K562 (cell line): ENCODE measurements at regions not wholly inside any gene's neighbourhood (a gene's known extent, or its start where the extent isn't known, plus 50 kb on each side); places are given as distances from the start of the nearest gene placed in this dataset.

Source experiments
- ATAC-seq: fragments of 200-7000 bp; cut with Tn5 transposase; 3 replicates; pipeline ENCODE4 v1.9.1; 2020; ENCODE audit warnings: moderate library complexity
- BruUV-seq: library from RNA; stranded (reverse); fragments of 400-500 nt; replicated peaks from 2 replicates; lab custom pipeline; 2021; lab: Mats Ljungman, UMichigan
- CTCF ChIA-PET: fragments of 300-600 bp; formaldehyde crosslinking; extraction: SDS; loops from one replicate; lab custom pipeline; 2021; ENCODE audit warnings: low intra/inter-chr PET ratio; lab: Yijun Ruan, JAX
- POLR2A ChIA-PET: fragments of 300-600, 350-650 bp; sonication (Branson Sonifier 250); formaldehyde crosslinking; extraction: SDS; loops from one replicate; lab custom pipeline; 2021; ENCODE audit warnings: antibody characterized with exemption, inconsistent platforms; lab: Yijun Ruan, JAX
- DNase-seq, 4 experiments: peaks; one replicate each; pipeline versions ENCODE4 v3.0.0 to v3.0.0-alpha.2; 2011 to 2018; ENCODE audit warnings: low spot score in 3 of 4, mixed read lengths in 3 of 4; ENCODE audit errors: extremely low read depth in 1 of 4
- FAIRE-seq: peaks from 2 replicates; lab custom pipeline; 2011; peaks lifted over from hg19 to GRCh38; lab: Jason Lieb, UNC
- H2AFZ ChIP-seq: 2 replicates; pipeline ENCODE4 v1.6.0; 2011; ENCODE audit warnings: low read depth, low read length, control low read depth, inconsistent platforms
- H3K27ac ChIP-seq: fragments of 200-600 bp; 3 replicates; pipeline ENCODE4 v1.8.0; 2011; ENCODE audit warnings: low read depth, mild to moderate bottlenecking, control low read depth, inconsistent platforms, low read length, moderate library complexity, mixed read lengths; ENCODE audit errors: extremely low read depth
- H3K27me3 ChIP-seq, 2 experiments: fragments of 300-600 bp in 1 of 2; 2 replicates in 1 of 2; 3 replicates in 1 of 2; pipeline versions ENCODE4 v1.6.0 to v1.8.0; 2011; ENCODE audit warnings: inconsistent platforms in 2 of 2, low read length in 2 of 2, mild to moderate bottlenecking in 1 of 2, mixed read lengths in 1 of 2, moderate library complexity in 1 of 2; ENCODE audit not compliant: control insufficient read depth in 2 of 2, insufficient read depth in 2 of 2
- H3K36me3 ChIP-seq: fragments of 300-600 bp; 3 replicates; pipeline ENCODE4 v1.8.0; 2011; ENCODE audit warnings: mild to moderate bottlenecking, low read length, inconsistent platforms; ENCODE audit not compliant: control insufficient read depth, insufficient read depth
- H3K4me1 ChIP-seq, 2 experiments: fragments of 200-600 bp in 1 of 2; replicated peaks in 1 of 2; 2 replicates in 1 of 2; 3 replicates in 1 of 2; pipeline versions ENCODE4 v1.5.1 to v1.8.0; 2011; ENCODE audit warnings: inconsistent platforms in 2 of 2, low read length in 2 of 2, mild to moderate bottlenecking in 1 of 2, mixed read lengths in 1 of 2, moderate library complexity in 1 of 2; ENCODE audit not compliant: control insufficient read depth in 2 of 2, insufficient read depth in 2 of 2
- H3K4me2 ChIP-seq: 2 replicates; pipeline ENCODE4 v1.6.1; 2011; ENCODE audit warnings: low read length, control low read depth, inconsistent platforms, mixed read lengths; ENCODE audit not compliant: insufficient read depth
- H3K4me3 ChIP-seq: fragments of 200-600 bp; sonication (generic), shearing (Covaris generic); 2 replicates; pipeline ENCODE4 v1.5.1; 2016; ENCODE audit warnings: control low read depth, inconsistent platforms
- H3K79me2 ChIP-seq: fragments of 200-600 bp; 3 replicates; pipeline ENCODE4 v1.8.0; 2011; ENCODE audit warnings: low read length, inconsistent platforms; ENCODE audit not compliant: control insufficient read depth, insufficient read depth
- H3K9ac ChIP-seq, 2 experiments: 2 replicates each; pipeline versions ENCODE4 v1.6.0 to v1.6.1; 2011; ENCODE audit warnings: low read depth in 2 of 2, low read length in 2 of 2, control low read depth in 1 of 2, inconsistent platforms in 1 of 2, mild to moderate bottlenecking in 1 of 2, mixed read lengths in 1 of 2; ENCODE audit not compliant: insufficient read depth in 1 of 2
- H3K9me1 ChIP-seq: one replicate; pipeline ENCODE4 v1.6.0; 2011; ENCODE audit warnings: inconsistent platforms, mild to moderate bottlenecking, low read length, moderate library complexity; ENCODE audit not compliant: control insufficient read depth, insufficient read depth
- H3K9me3 ChIP-seq: replicated peaks from 2 replicates; pipeline ENCODE4 v1.5.1; 2011; ENCODE audit warnings: low read depth, low read length, inconsistent platforms; ENCODE audit not compliant: control insufficient read depth, insufficient read depth
- H4K20me1 ChIP-seq: replicated peaks from 2 replicates; pipeline ENCODE4 v1.6.1; 2011; ENCODE audit warnings: low read length, inconsistent platforms, mixed read lengths; ENCODE audit not compliant: control insufficient read depth, insufficient read depth
- BRD9 ChIP-seq: fragments of 450-650 bp; IDR thresholded peaks from 2 replicates; pipeline ENCODE4 v1.6.1; 2018; ENCODE audit warnings: low read depth; ENCODE audit not compliant: partially characterized antibody
- CHD4 ChIP-seq: fragments of 200-600 bp; sonication (generic); IDR thresholded peaks from 3 replicates; pipeline ENCODE4 v1.6.1; 2012; ENCODE audit warnings: low read depth, mild to moderate bottlenecking, mixed read lengths, low read length, inconsistent platforms; ENCODE audit not compliant: insufficient read depth, insufficient replicate concordance, poor library complexity, severe bottlenecking
- E2F1 ChIP-seq: sonication (generic); formaldehyde crosslinking; IDR thresholded peaks from 2 replicates; pipeline ENCODE4 v1.8.1; 2023; ENCODE audit warnings: mild to moderate bottlenecking, missing genetic modification reagents, moderate library complexity
- ELF4 ChIP-seq: fragments of 450-650 bp; formaldehyde crosslinking; IDR thresholded peaks from 2 replicates; pipeline ENCODE4 v1.4.0; 2022; ENCODE audit warnings: missing genetic modification characterization
- ETV6 ChIP-seq, 3 experiments: fragments of 150-350 bp in 1 of 3; sonication (generic) in 1 of 3; formaldehyde crosslinking in 1 of 3; IDR thresholded peaks; 2 replicates each; pipeline versions ENCODE4 v1.6.1 to v1.8.0; 2014 to 2022; ENCODE audit warnings: borderline replicate concordance in 2 of 3, low read depth in 2 of 3, antibody characterized with exemption in 1 of 3, low read length in 1 of 3, mild to moderate bottlenecking in 1 of 3, missing genetic modification reagents in 1 of 3
- HDGF ChIP-seq: fragments of 450-650 bp; IDR thresholded peaks from 2 replicates; pipeline ENCODE4 v1.6.1; 2016
- NR3C1 ChIP-seq: sonication (generic); formaldehyde crosslinking; IDR thresholded peaks from 2 replicates; pipeline ENCODE4 v1.8.1; 2022; ENCODE audit warnings: missing genetic modification reagents
- RBM39 ChIP-seq: fragments of 200-400 bp; formaldehyde crosslinking; optimal IDR thresholded peaks from 2 replicates; pipeline ENCODE3; 2018; ENCODE audit warnings: low read depth, low read length
- TCFL5 ChIP-seq: fragments of 250-450 bp; sonication (Bioruptor Pico); conservative IDR thresholded peaks from 2 replicates; pipeline ENCODE4 v1.6.1; 2021; ENCODE audit warnings: mild to moderate bottlenecking, moderate library complexity, matching md5 sums
- ZNF253 ChIP-seq: fragments of 250-450 bp; sonication (Bioruptor Pico); conservative IDR thresholded peaks from 2 replicates; pipeline ENCODE4 v1.6.1; 2021; ENCODE audit warnings: mild to moderate bottlenecking
- WGBS: fragments of 100-300 bp; shearing (Covaris generic); methylation state at CpG from one replicate; pipeline ENCODE4 v1.1.6; 2016; ENCODE audit warnings: low coverage, mixed read lengths; ENCODE audit not compliant: insufficient coverage; ENCODE audit errors: missing lambda C conversion rate; 5-methylcytosine and 5-hydroxymethylcytosine counted together
- in situ Hi-C: fragments of 300-500 bp; cut with MboI; formaldehyde crosslinking; loops from 4 replicates; pipeline ENCODE4 v1.15.0; 2018; ENCODE audit warnings: inconsistent platforms, mixed read lengths
- intact Hi-C: fragments of 100-400 bp; cut with micrococcal nuclease; formaldehyde crosslinking; loops from 2 replicates; pipeline ENCODE4 v1.14.2; 2022

DNA sequence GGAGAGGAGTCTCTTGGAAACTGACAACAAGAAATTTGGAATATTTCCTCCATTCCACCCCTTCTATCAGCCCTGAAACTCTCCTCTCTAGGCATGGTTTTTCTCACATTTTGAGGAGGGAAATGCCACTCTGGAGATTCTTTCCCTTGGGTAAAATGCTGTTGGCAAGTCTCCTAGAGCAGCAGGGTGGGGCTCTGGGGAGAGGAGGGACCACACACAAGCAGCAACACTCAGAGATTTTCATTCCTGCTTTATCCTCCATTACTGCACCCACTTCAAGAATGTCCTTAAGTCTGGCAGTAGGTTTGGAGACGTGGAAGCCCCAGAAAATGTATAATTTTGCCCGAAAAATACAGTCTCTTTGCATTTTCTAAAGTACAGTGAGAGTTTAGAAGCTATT lies 130.8 kb upstream of the FLRT2 start (continued):
- no peak for TF ChIP-seq CHD4
- no peak for TF ChIP-seq ELF4 (CRISPR knock-in tag)

- H3K9ac ChIP-seq, result no peak overlapping the region
- no peaks in the 10 kb centered on the region for H3K9me3 ChIP-seq
- no peak overlapping the region for H3K4me2 ChIP-seq
- no peaks in the 10 kb centered on the region for H3K36me3 ChIP-seq
- H4K20me1 ChIP-seq, result no peaks in the 10 kb centered on the region
- POLR2A ChIA-PET, result no interaction called here
- H2AFZ ChIP-seq, result no peak overlapping the region
- H3K4me3 ChIP-seq, result no peak overlapping the region
- in situ Hi-C loops (no loop called here), intact Hi-C loops (no loop called here)
- no peaks in the 10 kb centered on the region for H3K9me1 ChIP-seq
- 0% methylated on average over 3 of the region's 3 CpGs for WGBS
- FAIRE-seq (no peak), DNase-seq (no peak), ATAC-seq (no peak)
- H3K27me3 ChIP-seq, result no peaks in the 10 kb centered on the region
- CTCF ChIA-PET, result no interaction called here
- no peaks in the 10 kb centered on the region for H3K4me1 ChIP-seq
- no TSS peak for BruUV-seq
- H3K79me2 ChIP-seq, result no peaks in the 10 kb centered on the region
- H3K27ac ChIP-seq, result no peak overlapping the region
- TF ChIP-seq E2F1 (CRISPR knock-in tag) (no peak), HDGF (no peak), RBM39 (no peak), TCFL5 (no peak), ETV6 (IDR thresholded peaks at IDR 0.05; ENCODE audit: borderline replicate concordance in 1 of 2, low read depth in 2 of 2, low read length in 1 of 2) (no peak), ETV6 (CRISPR knock-in tag; IDR thresholded peaks at IDR 0.05; ENCODE audit: borderline replicate concordance) (no peak), ZNF253 (CRISPR knock-in tag) (no peak), NR3C1 (CRISPR knock-in tag) (no peak), BRD9 (no peak)
These were observed 129.3 kb upstream of the FLRT2 start for GRCh38 chr14:85400678-85401077.
